ENCODE measurements at regions not wholly inside any gene's neighbourhood (a gene's known extent, or its start where the extent isn't known, plus 50 kb on each side); places are given as distances from the start of the nearest gene placed in this dataset.

GRCh38 chr3:144085964-144086363 lies 114.3 kb downstream of the DIPK2A start:
- TF ChIP-seq CTCF (IDR thresholded peaks at IDR 0.05) (no peak), ZFX (IDR thresholded peaks at IDR 0.05; ENCODE audit: borderline replicate concordance) (no peak)

All from 22Rv1 (cell line).